ENCODE measurements at regions not wholly inside any gene's neighbourhood (a gene's known extent, or its start where the extent isn't known, plus 50 kb on each side); places are given as distances from the start of the nearest gene placed in this dataset.

- no peak for TF ChIP-seq POLR2AphosphoS5 (IDR thresholded peaks at IDR 0.05)
- no peak for TF ChIP-seq EP300 (IDR thresholded peaks at IDR 0.05)
- no peak for TF ChIP-seq POLR2A (IDR thresholded peaks at IDR 0.05)
These were observed 1147.2 kb downstream of the VRK1 start for GRCh38 chr14:97944380-97944779.
